ENCODE measurements at regions not wholly inside any gene's neighbourhood (a gene's known extent, or its start where the extent isn't known, plus 50 kb on each side); places are given as distances from the start of the nearest gene placed in this dataset.

- no peak for TF ChIP-seq CHD7 (IDR thresholded peaks at IDR 0.05; ENCODE audit: insufficient replicate concordance, low read length)
Measured at GRCh38 chr7:20079080-20079479, 138.1 kb downstream of the MACC1 start (continued).

Measured in H1 (cell line).